D721Med (cell line): ENCODE measurements at regions not wholly inside any gene's neighbourhood (a gene's known extent, or its start where the extent isn't known, plus 50 kb on each side); places are given as distances from the start of the nearest gene placed in this dataset.

ENCODE experiments used
- DNase-seq: peaks from one replicate; pipeline ENCODE4 v3.0.0; 2011; ENCODE audit warnings: low spot score; ENCODE audit not compliant: insufficient read length
- FAIRE-seq: peaks from 2 replicates; lab custom pipeline; 2011; peaks lifted over from hg19 to GRCh38; lab: Jason Lieb, UNC
- TF ChIP-seq, protein P1 (sequence below): IDR thresholded peaks from 2 replicates; pipeline ENCODE4 v1.5.1; 2012; ENCODE audit warnings: mild to moderate bottlenecking, control low read depth; ENCODE audit not compliant: insufficient read depth; ENCODE audit errors: missing control alignments

DNA sequence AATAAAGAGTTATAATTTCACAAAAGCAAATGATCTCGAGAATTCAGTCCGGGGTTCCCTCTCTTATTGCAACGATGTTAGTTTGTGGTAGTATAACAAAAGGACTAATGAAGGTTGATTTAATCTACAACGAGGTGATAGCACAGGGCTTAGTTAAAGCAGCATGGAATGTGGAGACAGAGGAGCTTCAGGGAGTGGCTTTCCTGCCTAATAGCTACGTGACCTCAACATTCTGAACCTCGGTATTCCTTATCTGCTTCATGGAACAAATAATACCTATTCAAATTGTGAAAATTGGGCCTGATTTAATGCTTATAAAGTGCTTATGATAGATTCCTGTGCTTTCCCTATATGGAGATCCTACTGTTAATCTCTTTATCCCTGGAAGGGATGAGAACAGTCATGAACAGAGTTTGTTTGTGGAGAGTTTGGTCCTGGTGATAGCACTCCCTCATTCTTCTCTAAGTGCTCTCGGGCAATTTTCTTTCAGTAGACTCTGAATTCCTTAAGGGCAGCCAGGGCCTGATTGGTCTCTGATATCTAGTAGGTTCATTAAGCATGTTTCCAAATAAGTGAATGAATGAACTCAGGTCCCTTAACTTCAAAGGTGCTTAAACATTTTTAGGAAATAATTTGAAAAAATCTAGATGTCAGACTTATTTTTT lies 104.1 kb upstream of the TUT7 start:
- TF ChIP-seq, protein P1, sequence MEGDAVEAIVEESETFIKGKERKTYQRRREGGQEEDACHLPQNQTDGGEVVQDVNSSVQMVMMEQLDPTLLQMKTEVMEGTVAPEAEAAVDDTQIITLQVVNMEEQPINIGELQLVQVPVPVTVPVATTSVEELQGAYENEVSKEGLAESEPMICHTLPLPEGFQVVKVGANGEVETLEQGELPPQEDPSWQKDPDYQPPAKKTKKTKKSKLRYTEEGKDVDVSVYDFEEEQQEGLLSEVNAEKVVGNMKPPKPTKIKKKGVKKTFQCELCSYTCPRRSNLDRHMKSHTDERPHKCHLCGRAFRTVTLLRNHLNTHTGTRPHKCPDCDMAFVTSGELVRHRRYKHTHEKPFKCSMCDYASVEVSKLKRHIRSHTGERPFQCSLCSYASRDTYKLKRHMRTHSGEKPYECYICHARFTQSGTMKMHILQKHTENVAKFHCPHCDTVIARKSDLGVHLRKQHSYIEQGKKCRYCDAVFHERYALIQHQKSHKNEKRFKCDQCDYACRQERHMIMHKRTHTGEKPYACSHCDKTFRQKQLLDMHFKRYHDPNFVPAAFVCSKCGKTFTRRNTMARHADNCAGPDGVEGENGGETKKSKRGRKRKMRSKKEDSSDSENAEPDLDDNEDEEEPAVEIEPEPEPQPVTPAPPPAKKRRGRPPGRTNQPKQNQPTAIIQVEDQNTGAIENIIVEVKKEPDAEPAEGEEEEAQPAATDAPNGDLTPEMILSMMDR: no peak
- no peak for DNase-seq
- FAIRE-seq: no peak

DNA sequence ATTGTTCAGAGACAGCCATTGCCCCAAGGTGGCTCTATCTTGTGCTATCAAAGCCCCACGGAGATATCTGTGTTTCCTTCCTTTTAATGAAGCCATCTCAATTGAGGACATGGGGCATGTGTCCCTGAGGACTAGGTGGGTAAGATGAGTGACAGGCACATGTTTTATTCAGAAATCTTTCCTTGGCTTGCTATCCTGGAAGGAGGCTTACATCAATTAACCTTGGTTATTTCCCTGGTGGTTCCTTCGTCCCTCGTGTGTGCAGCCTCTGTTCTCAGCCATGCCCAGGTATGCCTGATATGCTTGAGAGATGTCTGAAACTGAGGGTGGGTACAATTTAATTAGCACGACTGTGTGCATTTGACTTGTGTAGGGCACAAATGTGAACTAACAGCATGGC lies 102.2 kb upstream of the TUT7 start:
- no peak for DNase-seq
- no peak for FAIRE-seq
- TF ChIP-seq, protein P1: no peak

GRCh38 chr9:86454701-86455615 lies 100.7 kb upstream of the TUT7 start:
- FAIRE-seq: no peak
- TF ChIP-seq, protein P1: no peak
- no peak for DNase-seq

DNA sequence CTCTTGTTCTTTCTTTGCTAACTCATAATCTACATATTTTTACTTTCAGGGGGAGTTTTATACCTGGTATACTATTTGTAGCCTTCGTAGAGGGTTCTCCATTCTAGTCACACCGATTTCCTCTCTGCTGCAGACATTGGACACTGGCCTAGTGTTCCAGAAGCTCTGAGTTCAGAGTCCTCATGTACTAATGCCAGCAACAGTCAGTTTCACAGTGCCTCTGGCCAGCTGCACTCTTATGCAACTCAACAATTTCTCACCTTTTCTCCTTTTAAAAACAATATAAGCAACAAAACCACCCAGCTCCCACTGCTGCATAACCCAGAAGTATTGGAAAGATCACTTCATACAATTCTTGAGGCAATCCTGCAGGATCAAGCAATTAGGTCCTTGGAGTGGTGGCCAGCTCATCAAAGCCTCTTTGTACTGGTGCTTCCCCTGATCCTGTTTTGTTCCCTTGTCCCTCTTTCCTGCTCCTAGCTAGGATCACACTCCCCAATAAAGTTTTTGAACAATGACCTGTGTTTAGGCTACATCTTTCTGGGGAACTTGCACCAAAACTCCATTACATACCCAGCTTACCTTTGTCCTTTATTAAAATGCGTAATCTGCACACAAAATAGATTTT lies 98.1 kb upstream of the TUT7 start:
- FAIRE-seq: no peak
- TF ChIP-seq, protein P1: no peak
- DNase-seq: no peak

DNA sequence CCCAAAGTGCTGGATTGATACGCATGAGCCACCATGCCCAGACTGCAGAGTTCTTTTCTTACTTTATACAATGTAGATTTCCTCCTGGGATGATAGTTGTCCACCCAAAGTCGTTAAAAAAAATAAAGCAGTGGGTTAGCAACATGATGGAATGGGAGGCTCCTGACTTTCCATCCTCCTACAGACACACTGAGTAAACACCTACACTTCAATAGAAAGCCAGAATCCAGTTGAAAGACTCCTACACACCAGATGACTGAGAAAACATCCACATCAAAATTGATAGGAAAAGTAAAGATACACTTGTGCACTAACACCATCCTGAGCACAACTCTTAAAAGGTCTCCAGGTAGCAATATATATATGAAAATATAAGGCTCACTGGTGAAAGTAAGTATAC lies 95.0 kb upstream of the TUT7 start:
- FAIRE-seq (no peak), DNase-seq (no peak)

GRCh38 chr9:86445671-86446070 lies 91.5 kb upstream of the TUT7 start:
- DNase-seq: no peak
- FAIRE-seq: no peak
- TF ChIP-seq, protein P1: no peak

More for the DNA sequence above, 95.0 kb upstream of the TUT7 start:
- TF ChIP-seq, protein P1: no peak
